GM10266 (cell line): ENCODE measurements at regions not wholly inside any gene's neighbourhood (a gene's known extent, or its start where the extent isn't known, plus 50 kb on each side); places are given as distances from the start of the nearest gene placed in this dataset.

Source experiments
- DNase-seq: peaks from one replicate; pipeline ENCODE4 v3.0.0; 2012; ENCODE audit errors: extremely low spot score
- TF ChIP-seq, protein P1 (sequence below): IDR thresholded peaks from 2 replicates; pipeline ENCODE4 v1.5.1; 2012; ENCODE audit warnings: mild to moderate bottlenecking, low read depth; ENCODE audit not compliant: control insufficient read depth, insufficient read depth; ENCODE audit errors: missing control alignments

- TF ChIP-seq, protein P1, sequence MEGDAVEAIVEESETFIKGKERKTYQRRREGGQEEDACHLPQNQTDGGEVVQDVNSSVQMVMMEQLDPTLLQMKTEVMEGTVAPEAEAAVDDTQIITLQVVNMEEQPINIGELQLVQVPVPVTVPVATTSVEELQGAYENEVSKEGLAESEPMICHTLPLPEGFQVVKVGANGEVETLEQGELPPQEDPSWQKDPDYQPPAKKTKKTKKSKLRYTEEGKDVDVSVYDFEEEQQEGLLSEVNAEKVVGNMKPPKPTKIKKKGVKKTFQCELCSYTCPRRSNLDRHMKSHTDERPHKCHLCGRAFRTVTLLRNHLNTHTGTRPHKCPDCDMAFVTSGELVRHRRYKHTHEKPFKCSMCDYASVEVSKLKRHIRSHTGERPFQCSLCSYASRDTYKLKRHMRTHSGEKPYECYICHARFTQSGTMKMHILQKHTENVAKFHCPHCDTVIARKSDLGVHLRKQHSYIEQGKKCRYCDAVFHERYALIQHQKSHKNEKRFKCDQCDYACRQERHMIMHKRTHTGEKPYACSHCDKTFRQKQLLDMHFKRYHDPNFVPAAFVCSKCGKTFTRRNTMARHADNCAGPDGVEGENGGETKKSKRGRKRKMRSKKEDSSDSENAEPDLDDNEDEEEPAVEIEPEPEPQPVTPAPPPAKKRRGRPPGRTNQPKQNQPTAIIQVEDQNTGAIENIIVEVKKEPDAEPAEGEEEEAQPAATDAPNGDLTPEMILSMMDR: no peak
- DNase-seq: no peak
Observed at GRCh38 chr2:88345842-88346241, 106.7 kb downstream of the FOXI3 start.

- TF ChIP-seq, protein P1: no peak
- DNase-seq: no peak
Observed at GRCh38 chr2:88342749-88343148, 109.7 kb downstream of the FOXI3 start.

DNA sequence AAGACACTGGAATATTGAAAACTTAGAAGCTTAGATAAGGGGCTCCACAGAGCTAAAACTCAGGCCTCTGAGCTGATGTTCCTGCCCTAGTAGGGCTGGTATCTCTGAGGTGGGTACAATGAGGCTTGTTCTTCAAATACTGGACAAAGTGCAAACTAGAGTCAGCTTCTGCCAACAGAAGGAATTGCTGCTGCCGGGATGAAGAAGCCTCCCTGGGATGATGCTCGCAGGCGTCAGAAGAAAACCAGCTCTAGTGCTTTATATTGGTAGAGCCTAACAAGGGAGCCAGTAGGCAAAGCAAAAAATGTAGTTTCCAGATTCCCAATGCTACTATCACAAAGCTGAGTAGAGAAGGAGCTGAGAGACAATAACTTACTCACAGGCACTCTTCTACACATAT is 118.1 kb downstream of the FOXI3 start:
- DNase-seq: no peak
- TF ChIP-seq, protein P1: no peak

- TF ChIP-seq, protein P1: no peak
- DNase-seq: no peak
Observed at GRCh38 chr2:88331239-88331638, 121.3 kb downstream of the FOXI3 start.

DNA sequence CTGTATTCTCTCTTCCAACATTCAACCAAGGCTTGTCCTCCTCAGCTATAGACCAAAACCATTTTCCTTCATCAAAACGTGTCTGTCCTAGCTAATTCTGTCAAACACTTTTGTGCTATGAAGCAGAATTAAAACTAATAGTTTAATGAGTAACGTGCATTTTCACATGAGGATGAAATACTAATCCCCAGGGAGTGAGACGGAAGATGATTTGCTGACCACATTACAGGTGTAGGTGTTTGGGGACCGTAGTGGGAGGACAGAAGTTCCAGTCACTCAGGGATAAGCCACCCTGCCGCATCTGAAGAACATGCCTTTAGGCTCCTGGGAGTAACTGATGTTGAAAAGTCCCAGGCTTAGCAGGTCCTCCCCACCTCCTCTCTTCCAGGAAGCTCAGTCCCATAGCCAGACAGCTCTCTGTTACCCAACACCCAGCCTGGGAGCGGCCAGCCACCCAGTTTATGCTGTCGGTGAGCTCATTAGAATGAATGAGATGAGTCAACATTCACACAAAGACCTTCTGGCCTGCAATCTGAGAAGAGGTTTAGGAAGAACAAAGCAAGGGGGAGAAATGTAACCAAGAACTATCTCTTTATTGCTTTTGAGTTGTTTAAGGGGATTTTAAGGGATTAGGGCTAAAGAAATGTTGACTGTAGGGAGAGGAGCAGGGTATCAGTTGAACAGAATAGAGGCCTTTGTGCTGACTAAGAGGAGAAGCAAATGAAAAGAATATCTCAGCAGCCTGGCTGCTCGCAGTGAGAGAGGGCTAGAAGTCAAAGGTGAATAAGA is 122.5 kb downstream of the FOXI3 start:
- peak; percentile 35 for DNase-seq

DNA sequence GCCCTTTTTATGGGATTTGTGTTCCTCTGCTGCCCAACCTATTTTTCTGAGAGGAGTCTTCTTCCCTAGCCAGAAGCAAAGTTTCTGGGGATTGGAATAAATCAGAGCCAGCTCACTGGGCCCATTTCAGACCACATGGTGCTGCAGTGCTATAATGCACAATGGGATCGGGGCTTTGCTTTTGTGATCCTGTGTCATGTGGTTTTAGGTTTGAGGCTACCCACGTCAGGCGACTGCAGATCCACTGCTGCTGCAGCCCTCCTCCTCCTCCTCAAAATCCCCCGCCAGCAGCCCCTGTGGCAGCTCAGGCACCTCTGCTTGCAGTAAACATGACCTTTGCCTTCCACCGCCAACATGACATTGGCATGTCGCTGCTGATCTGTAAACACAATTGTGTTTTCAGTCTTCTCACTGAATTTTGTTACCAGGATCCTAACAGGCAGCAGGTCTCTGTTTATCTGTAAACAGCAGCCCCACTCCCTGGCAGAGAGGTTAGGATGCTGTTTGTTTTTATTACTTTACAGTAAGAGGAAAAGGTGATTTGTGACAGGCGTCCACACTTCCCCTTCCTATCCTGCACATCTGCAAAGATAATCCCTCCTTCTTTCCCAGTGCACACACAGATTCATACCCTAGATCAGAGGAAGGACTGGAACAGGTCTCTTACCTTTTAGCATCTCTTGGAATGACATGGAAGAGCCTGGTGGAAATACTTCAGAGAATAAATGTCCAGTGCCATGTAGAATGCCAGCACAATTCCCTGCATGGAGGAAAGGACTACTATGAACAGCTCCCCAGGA is 130.8 kb downstream of the FOXI3 start:
- TF ChIP-seq, protein P1: no peak
- no peak for DNase-seq

More for the DNA sequence above, 122.5 kb downstream of the FOXI3 start:
- TF ChIP-seq, protein P1: no peak
